ENCODE measurements at regions not wholly inside any gene's neighbourhood (a gene's known extent, or its start where the extent isn't known, plus 50 kb on each side); places are given as distances from the start of the nearest gene placed in this dataset.

DNA sequence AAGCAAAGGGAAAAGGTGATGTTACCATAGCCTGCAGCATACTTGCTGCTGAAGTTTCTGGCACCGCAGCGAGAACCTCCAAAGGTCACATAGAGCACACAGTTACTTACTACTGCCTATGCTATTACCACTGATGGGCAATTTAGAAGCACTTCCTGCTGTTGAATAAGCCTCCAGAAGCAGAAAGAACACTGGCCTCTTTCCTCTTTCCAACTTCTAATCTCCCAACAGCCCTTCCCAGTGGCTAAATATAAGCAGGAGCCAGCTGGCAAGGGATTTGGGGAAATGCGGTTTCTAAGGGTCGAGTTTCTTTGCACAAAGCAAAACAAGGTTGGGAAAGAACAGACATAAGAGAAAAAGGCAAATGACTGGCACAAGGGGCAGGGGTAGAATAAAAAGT lies 669.2 kb upstream of the ACO1 start (continued):
- TF ChIP-seq RAD21 (IDR thresholded peaks at IDR 0.05 in 1 of 2, conservative IDR thresholded peaks at IDR 0.05 in 1 of 2; ENCODE audit: low read depth in 2 of 2, low read length in 2 of 2) (no peak), FOSL1 (IDR thresholded peaks at IDR 0.05; ENCODE audit: insufficient read depth, low read depth, low read length) (no peak), JUN (IDR thresholded peaks at IDR 0.05; ENCODE audit: low read depth, low read length) (no peak), RFX5 (IDR thresholded peaks at IDR 0.05; ENCODE audit: borderline replicate concordance, low read depth, low read length) (no peak), ZNF274 (IDR thresholded peaks at IDR 0.05; ENCODE audit: borderline replicate concordance, extremely low read depth, low read length) (no peak)
